IPS-NIHi11 (cell line): ENCODE measurements at regions not wholly inside any gene's neighbourhood (a gene's known extent, or its start where the extent isn't known, plus 50 kb on each side); places are given as distances from the start of the nearest gene placed in this dataset.
"Not testable (repeated sequence)": the region's sequence is repeated elsewhere in the genome, so short reads cannot be mapped to it uniquely, and the experiment has no call there.

Source experiments
- DNase-seq: peaks from one replicate; pipeline ENCODE4 v3.0.0; 2012; ENCODE audit warnings: mixed read lengths, low spot score

DNA sequence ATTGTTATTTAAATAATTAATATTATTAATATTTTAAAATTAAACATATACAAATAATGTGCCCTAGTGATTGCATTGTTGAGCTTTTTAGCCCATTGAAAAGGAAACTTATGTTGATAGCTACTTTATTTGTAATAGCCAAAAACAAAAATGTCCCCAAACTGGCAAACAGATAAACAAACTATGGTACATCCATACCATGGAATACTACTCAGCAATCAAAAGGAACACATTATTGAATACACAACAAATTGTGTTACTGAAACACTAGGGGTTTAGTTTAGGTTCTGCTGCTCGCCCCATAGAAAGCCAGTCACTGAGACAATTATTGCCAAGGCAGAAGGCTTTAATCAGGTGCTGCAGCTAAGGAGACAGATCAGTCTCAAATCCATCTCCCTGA is 239.7 kb upstream of the KITLG start:
- no peak for DNase-seq

DNA sequence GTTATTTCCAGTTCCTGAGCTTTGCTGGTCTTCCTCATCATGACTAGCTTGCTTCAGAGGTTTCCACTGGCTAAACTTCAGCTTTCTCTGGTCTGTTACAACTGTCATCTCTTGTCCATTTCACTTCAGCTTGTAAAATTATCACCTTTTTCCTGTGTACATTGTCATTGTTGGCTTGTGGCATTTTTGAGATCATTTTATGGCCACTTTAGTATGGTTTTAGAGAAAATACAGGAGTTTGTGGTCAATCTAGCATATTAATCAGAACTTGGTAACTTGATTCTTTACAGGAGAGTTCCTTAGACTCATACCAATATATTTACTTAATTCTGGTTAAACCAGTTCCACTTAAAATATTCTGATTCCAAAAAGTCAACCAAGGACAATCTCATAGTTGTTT is 235.9 kb upstream of the KITLG start:
- no peak for DNase-seq

DNA sequence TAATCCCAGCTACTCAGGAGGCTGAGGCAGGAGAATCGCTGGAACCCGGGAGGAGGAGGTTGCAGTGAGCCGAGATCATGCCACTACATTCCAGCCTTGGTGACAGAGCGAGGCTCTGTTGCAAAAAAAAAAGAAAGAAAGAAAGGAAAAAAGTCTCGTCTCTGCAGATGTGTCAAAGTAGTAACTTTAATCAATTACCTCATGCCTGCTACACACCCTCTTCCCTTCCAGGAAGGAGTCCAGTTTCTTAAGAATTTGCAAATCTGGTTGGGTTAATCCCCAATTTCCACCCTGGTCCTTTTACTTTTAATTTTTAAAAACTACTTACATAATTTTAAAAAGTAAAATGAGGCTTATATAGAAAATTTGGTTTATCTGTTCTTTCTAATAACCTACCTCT is 234.5 kb upstream of the KITLG start:
- DNase-seq: no peak

DNA sequence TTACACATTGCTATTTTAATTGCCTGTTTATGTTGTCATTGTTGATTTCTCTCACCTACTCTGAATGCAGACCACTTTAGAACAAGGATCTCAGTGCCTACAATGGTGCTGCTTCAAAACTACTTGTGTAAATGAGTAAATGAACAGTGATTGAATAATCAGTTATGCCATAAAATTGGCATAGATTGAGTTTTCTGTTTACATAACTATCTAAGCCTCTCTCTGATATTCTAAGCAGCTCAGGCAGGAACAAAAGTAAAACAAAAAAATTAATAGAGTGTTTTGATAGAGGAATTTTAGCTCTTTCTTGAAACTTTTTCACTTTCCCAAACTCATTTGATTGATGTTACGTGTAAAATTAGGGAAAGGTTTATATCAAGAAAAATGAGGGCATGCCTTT is 232.3 kb upstream of the KITLG start:
- DNase-seq: no peak

DNA sequence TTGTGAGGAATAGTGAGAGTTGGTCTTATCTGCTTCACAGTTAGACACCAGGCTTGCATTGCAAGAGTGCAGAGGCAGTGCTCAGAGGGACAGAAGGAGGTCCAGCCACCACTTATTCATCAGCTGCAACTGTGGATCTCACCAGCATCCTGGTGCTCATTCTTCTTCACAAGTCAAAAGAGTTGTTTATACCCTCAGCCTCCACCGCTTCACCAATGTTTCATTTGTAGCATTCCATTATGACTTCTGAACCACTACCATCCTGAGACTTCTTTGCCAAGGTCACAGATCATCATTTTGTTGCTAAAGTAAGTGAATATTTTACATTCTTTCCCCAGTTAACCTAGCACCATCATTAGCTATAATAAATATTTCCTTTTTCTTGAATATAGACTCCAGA is 230.5 kb upstream of the KITLG start:
- DNase-seq: no peak

DNA sequence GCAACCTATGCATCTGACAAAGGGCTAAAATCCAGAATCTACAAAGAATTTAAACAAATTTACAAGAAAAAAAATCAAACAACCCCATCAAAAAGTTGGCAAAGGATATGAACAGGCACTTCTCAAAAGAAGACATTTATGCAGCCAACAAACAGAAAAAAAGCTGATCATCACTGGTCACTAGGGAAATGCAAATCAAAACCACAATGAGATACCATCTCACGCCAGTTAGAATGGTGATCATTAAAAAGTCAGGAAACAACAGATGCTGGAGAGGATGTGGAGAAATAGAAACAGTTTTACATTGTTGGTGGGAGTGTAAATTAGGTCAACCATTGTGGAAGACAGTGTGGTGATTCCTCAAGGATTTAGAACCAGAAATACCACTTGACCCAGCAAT is 229.6 kb upstream of the KITLG start:
- DNase-seq: not testable (repeated sequence)

DNA sequence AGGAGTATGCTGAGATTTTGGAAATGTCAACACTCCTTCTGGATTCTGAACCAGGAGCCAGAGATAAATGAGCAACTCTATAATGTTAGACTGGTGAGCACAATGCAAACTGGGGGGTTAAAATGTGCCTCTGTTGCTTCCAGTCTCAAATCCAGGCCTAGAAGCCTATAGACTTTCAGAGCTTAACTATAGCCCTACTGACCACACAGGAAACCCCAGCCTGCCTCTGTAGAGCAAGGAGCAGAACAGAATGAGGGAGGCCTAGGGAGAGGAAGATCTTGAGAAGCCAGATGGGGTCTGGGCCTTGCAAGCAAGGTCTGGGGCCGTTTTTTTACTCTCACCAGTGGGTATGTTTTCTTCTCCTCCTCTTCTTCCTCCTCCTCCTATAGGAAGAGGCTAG is 225.4 kb upstream of the KITLG start:
- no peak for DNase-seq

DNA sequence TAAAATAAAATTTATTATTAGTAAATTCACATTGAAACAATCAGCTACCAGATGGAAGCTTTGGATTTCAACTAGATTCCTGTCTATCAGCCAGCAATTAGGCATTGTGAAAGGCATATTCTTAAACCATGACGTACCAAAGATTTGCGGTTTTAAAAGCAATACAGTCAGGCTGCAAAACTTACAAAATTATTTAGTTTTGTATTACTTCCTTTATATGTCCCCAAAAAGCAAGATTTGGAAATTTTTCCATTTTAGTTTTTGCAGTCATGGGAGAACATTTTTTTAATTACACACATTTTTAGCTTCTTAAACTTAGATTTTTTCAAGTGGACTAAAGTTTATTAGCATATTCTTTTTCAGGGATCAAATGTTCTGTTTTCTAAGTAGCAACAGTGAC is 225.0 kb upstream of the KITLG start:
- no peak for DNase-seq

DNA sequence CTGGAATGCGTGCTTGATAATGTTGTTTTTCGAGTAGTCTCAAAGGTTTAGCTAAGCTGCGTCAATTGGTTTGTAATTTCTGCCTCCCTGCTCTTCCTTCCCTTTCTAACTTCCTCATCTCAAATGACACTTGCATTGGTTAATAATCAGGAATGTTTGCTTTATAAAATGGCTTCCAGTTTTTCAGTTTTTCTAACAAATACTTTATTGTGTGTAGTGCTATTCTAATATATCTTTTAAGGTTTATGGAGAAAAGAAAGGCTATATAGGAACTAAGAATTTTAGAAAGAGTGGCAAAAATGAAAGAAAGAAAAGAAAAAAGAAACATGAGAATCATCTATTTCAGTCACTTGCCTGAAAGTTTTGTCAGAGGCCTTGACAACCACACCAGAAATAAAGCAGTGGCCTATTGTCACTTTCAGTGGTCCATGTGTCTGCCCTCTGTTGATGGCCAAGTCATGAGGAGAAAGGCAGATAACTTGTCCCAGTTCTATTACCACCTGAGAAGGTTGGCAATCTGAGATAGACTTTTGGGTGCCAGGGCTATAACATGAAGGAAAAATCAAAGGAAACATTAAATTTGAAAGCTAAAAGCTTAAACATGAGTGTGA is 221.9 kb upstream of the KITLG start:
- no peak for DNase-seq

DNA sequence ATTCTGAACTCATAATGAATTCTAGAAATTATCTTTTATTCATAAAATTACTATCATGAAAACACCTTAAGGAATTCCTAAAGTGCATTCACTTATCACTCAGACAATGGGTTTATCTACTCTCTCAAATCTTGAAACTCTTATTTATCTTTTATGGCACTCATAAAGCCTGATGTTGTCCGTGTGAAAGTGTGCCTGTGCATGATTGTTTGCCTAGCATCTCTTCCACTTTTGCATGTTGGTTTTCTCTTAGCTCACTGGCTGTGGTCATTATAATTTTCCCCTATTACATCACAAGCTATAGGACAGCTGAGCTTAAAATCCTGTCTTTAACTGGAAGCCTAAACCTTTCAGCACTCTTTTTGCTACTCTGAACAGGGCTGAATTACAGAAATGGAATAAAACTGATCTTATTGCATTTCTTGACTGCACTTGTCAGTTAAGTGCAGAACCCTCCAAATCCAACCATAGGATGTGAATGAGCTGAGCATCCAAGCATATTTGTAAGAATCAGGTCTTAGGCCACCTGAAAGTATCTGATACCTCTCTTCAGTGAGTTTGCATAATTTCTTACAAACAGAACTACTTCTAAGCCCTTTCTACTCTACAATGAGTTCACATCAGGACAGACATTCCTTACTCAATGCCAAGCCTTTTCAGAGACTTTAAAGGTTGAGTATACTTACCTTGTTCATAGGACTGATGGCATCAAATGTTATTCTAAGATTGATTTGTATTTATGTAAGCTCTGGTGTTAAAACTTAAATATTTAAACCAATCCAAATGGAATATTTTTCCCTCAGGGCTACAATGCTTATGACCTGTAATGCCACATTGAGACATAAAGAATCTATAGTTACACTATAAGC is 221.2 kb upstream of the KITLG start:
- DNase-seq: no peak

DNA sequence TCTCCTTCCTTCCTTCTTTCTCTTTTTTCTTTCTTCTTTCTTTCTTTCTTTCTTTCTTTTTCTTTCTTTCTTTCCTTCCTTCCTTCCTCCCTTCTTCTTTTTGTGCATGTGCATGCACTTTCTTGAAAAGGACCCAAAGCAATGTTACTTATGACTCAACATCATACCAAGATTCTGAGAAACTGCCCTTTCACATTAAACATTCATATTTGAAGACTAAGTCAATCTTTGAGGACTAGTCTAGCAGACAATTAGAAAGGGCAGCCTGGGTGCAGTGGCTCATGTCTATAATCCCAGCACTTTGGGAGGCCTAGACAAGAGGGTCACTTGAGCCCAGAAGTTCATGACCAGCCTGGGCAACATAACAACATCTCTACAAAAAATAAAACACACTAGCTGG is 212.8 kb upstream of the KITLG start:
- DNase-seq: no peak

DNA sequence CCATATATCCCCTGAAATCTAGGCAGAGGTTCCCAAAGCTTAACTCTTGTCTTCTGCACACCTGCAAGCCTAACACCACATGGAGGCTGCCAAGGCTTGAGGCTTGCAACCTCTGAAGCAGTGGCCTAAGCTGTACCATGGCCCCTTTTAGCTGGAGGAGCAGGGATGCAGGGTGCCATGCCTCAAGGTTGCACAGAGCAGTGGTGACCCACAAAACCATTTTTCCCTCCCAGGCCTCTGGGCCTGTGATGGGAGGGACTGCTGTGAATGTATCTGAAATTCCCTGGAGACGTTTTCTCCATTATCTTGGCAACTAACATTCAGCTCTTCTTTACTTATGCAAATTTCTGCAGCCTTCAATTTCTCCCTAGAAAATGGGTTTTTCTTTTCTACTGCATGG is 210.0 kb upstream of the KITLG start:
- DNase-seq: no peak

DNA sequence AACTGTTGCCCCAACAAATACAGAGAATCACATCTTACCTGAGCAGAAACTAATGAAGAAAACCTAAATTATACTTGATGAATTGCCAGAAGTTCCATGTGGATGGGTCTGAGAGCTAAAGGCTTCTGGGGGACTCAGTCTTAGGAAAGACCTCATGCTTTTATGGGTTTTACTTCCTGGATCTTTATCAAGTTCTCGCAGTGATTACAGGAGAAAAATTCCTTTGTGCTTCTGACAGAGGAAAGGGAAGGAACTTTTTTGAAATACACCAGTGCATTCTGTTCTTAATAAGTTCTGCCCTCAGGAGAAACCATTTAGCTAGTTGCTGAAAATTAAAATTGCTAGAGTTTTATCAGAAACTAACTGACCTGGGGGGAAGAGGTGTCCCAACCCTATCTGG is 203.9 kb upstream of the KITLG start:
- no peak for DNase-seq

DNA sequence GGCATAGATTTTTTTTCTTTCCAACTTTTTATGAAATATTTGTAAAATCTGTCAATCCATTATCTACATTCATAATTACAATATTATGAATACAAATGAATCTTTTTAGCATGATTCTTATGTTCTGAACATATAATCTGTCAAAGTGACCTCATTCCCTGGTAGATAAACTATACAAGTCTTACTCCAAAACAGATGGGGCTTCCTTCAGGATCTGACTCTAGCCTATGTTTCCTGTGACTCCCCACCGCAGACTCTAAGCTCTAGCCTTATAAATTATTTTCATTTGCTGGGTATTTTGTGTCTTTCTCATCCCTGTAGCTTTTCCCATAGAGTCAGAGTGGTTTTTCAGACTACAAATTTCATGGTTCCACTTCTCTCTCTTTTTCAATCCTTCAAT is 202.1 kb upstream of the KITLG start:
- DNase-seq: no peak

DNA sequence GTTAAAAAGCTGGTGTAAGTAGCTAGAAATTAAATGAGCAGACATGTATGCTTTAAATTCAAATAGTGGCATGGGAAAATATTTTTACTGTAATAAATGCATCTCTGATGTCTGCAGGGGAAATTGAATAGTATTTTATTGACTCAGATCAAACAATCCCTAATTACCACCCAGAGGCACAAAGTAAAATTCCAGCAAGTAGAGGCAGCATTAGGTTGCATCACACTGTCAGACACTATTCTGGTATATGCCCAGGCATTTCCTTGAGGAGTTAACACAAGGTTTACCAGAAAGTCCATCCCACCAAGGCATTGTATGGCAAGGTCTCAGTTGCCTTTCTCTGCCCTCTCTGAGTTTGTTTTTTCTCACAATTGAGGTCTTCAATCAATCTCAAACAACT is 201.6 kb upstream of the KITLG start:
- DNase-seq: no peak

DNA sequence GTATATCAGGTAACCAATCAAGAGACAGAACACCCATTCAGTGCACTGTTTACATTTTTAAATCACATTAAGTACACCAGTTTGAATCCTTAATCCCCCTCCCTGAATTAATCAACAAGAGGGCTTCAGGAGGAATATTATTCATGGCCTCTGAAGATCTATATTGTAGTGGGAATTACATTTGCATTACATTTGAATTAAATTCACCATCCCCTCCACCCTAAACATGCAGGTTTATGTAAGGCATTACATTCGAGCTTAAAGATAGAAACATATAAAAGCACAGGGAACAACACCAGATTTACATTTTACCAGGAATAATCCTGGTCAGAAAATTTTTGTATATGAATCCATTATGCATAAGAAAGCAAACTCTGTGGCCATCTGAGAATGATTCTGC is 197.8 kb upstream of the KITLG start:
- DNase-seq: no peak

DNA sequence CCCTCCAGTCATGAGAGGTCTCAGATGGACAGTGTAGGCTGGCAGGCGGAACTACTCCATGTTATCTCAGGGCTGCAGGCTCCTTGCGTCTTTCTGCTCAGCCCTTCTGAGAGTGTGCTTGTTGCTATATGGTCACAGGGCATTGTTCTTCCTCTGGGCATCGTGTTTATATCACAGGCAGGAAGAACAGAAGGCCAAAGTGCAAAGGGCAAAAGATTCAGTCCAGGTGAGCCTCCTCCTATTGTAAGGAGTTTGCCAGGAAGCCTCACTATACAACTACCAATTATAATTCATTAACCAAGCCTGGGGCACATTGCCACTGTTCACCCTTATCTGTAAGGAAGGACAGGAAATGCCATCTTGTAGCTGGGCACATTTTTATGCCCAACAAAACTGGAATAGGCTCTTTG is 195.5 kb upstream of the KITLG start:
- no peak for DNase-seq

DNA sequence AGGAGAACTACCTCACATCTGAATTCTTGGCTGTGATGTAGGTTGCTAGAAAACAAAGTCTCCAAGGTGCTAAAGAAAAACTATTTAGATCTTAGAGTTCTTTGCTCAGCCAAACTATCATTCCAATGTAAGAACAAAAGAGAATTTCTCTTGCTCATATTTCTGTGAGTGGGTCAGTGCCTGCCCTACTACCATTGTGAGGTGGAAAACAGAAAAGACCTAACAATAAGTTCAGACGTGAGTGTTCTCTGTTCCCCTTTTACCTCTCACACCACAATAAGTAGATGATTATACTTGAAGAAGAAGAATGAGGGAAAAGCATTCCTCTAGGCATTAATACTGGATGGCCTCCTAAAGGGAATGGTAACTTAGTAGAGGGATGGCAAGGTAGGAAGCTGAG is 187.4 kb upstream of the KITLG start:
- no peak for DNase-seq

DNA sequence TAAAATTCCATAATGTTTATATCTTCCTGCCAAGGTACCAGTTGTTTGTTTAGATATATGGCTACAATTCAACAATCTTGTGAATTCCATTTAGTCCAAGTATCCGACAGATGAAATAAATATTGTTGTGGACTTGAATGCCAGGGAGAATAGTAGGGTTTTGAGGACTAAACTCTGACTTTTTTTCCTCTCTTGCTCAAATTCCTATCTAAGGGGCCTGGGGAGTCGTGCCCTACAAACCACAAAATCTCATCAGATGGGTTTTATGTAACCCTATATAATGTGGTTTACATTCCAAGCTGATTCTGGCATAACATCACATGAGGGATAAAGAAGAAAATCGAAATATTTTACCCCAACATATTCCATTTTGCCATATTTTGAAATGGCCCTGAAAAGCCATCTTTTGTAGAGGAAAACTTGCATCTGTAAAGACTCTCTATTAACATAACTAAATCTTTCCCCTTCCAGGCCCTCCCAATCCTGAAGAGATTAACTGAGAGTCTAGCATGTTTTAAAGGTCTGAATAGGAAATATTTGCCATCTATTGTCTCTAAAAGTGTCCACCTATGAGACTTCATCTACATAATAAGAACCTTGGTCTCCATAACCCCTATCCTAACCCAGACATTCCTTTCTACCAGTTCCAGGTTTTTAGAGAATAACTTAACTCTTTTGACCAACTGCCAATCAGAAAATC is 184.7 kb upstream of the KITLG start:
- no peak for DNase-seq

DNA sequence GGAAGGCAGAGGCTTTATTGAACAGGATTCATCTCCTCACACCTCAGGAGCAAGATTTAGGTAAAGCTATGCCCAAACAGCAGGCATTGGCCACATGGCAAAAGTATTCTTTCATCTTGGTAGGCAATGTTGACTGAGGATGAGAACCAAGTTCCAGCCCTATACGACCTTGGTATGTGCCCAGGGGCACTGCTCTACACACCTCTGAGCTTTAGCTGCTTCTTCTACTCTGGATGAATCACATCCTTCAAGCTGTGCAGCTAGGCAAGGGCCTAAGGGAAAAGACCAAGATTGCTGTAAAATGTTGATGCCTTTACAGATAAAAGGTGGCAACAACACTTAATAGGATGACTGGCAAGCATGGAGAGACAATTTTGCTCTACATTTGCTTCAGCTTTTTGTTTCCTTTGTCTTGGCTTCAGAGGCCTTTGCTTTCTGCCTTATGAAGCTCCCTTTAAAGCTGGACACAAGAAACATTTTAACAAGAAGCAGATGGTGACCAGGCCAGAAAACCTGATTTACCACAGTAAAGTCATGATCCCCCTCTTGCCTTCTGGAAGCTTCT is 183.3 kb upstream of the KITLG start:
- DNase-seq: no peak

DNA sequence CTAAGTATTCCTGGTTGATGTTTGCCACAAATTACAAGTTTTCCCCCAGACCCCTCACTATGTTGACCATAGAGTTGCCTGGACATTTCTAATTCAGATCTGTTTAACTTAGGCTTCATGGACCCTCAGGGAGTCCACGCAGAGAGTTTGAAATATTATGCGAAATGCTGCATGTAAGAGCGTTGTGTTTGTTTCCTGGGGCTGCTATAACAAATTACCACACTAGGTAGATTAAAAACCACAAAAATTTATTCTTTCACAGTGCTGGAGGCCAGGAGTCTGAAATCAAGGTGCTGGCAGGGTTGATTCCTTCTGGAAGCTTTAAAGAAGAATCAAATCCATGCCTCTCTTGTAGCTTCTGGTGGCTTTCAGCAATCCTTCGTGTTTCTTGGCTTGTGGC is 177.9 kb upstream of the KITLG start:
- no peak for DNase-seq

DNA sequence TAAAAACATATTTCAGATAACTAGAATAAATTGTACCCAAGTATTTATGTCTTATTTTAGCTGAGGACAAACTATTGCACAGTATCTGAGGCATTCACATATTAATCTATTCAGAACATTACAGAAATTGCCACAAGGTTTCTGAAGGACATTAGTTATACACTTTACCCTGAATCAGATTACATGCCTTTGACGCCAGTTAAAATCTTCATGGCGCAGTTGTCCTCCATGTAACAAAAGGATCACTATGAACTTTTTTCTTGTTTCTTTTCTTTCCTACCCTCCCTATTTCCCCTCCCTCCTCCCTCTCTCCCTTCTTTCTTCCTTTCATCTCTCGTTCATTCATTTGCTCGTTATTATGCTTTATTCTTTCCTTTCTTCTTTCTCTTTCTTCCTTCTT is 176.6 kb upstream of the KITLG start:
- no peak for DNase-seq

DNA sequence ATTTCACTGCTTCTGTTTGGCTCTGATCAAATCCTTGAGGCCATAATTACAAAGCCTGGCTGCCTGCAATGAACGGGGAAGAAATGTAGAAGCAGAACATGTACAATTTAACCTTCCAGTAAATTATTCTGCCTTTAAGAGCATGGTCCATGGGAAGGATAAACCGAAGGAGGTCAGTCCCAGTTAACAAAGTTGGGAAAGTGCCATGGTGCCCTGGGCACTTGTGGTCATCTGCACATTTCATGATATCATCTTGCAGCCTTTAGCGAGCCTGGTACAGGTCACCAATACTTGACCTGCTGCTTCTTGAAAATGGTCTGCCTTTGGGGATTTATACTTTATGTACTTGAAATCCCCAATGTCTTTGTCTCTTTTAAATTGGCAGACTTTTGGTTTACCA is 175.9 kb upstream of the KITLG start:
- no peak for DNase-seq
